H9 (cell line): ENCODE measurements at regions not wholly inside any gene's neighbourhood (a gene's known extent, or its start where the extent isn't known, plus 50 kb on each side); places are given as distances from the start of the nearest gene placed in this dataset.

Experiments
- DNase-seq: peaks from one replicate; pipeline ENCODE4 v3.0.0-alpha.2; 2017
- H2AFZ ChIP-seq: one replicate; pipeline ENCODE4 v1.6.1; 2013; ENCODE audit warnings: mild to moderate bottlenecking, low read length, control low read depth, moderate library complexity
- H2AK5ac ChIP-seq: 2 replicates; pipeline ENCODE4 v1.6.1; 2013; ENCODE audit warnings: low read length, control low read depth, mixed read lengths; ENCODE audit not compliant: insufficient read length
- H2BK120ac ChIP-seq: one replicate; pipeline ENCODE4 v1.6.1; 2013; ENCODE audit warnings: low read depth, mild to moderate bottlenecking, low read length, control low read depth, inconsistent platforms; ENCODE audit not compliant: poor library complexity, severe bottlenecking
- H2BK12ac ChIP-seq: 2 replicates; pipeline ENCODE4 v1.6.1; 2013; ENCODE audit warnings: low read length, control low read depth, mixed read lengths, low read depth; ENCODE audit not compliant: insufficient read length
- H2BK15ac ChIP-seq: 2 replicates; pipeline ENCODE4 v1.6.1; 2013; ENCODE audit warnings: low read depth, low read length, control low read depth
- H2BK20ac ChIP-seq: one replicate; pipeline ENCODE4 v1.6.1; 2013; ENCODE audit warnings: low read depth, mild to moderate bottlenecking, low read length, control low read depth, inconsistent platforms; ENCODE audit not compliant: poor library complexity, severe bottlenecking
- H2BK5ac ChIP-seq: 2 replicates; pipeline ENCODE4 v1.6.1; 2013; ENCODE audit warnings: low read length, control low read depth, mixed read lengths; ENCODE audit not compliant: insufficient read length
- H3K14ac ChIP-seq: 2 replicates; pipeline ENCODE4 v1.6.1; 2013; ENCODE audit warnings: low read length, control low read depth; ENCODE audit not compliant: insufficient read depth
- H3K18ac ChIP-seq: 2 replicates; pipeline ENCODE4 v1.6.1; 2013; ENCODE audit warnings: low read depth, mild to moderate bottlenecking, mixed read lengths, low read length, control low read depth; ENCODE audit not compliant: insufficient read length
- H3K23ac ChIP-seq: 2 replicates; pipeline ENCODE4 v1.6.1; 2013; ENCODE audit warnings: low read length, control low read depth, mixed read lengths, low read depth; ENCODE audit not compliant: insufficient read length
- H3K23me2 ChIP-seq: 2 replicates; pipeline ENCODE4 v1.6.1; 2013; ENCODE audit warnings: low read depth, mild to moderate bottlenecking, mixed read lengths, low read length, control low read depth; ENCODE audit not compliant: insufficient read length, poor library complexity, severe bottlenecking
- H3K27ac ChIP-seq: 2 replicates; pipeline ENCODE4 v1.5.1; 2013; ENCODE audit warnings: low read length, control low read depth, mixed read lengths, low read depth; ENCODE audit not compliant: insufficient read length
- H3K27me3 ChIP-seq: 2 replicates; pipeline ENCODE4 v1.6.1; 2013; ENCODE audit warnings: low read length, control low read depth, inconsistent platforms; ENCODE audit not compliant: insufficient read depth
- H3K4ac ChIP-seq: 2 replicates; pipeline ENCODE4 v1.6.1; 2013; ENCODE audit warnings: low read depth, mild to moderate bottlenecking, control low read depth, inconsistent platforms, low read length, moderate library complexity
- H3K4me1 ChIP-seq: 2 replicates; pipeline ENCODE4 v1.6.1; 2013; ENCODE audit warnings: low read length, control low read depth, inconsistent platforms; ENCODE audit not compliant: insufficient read depth
- H3K4me2 ChIP-seq: 2 replicates; pipeline ENCODE4 v1.6.1; 2013; ENCODE audit warnings: low read length, control low read depth, mixed read lengths; ENCODE audit not compliant: insufficient read length, insufficient read depth
- H3K56ac ChIP-seq: 2 replicates; pipeline ENCODE4 v1.6.1; 2013; ENCODE audit warnings: low read depth, mild to moderate bottlenecking, mixed read lengths, low read length, control low read depth; ENCODE audit not compliant: insufficient read length
- H3K79me1 ChIP-seq: 2 replicates; pipeline ENCODE4 v1.6.1; 2013; ENCODE audit warnings: low read depth, mild to moderate bottlenecking, moderate library complexity, low read length, control low read depth, inconsistent platforms; ENCODE audit not compliant: insufficient read depth, poor library complexity, severe bottlenecking
- H3K79me2 ChIP-seq: 2 replicates; pipeline ENCODE4 v1.6.1; 2013; ENCODE audit warnings: low read length, control low read depth, inconsistent platforms; ENCODE audit not compliant: insufficient read depth
- H3K9ac ChIP-seq: 2 replicates; pipeline ENCODE4 v1.6.1; 2013; ENCODE audit warnings: low read length, control low read depth, mixed read lengths; ENCODE audit not compliant: insufficient read length; ENCODE audit errors: extremely low read depth
- H3K9me3 ChIP-seq: one replicate; pipeline ENCODE4 v1.6.1; 2013; ENCODE audit warnings: low read depth, low read length, inconsistent platforms; ENCODE audit not compliant: control insufficient read depth
- H3T11ph ChIP-seq: one replicate; pipeline ENCODE4 v1.6.1; 2013; ENCODE audit warnings: mild to moderate bottlenecking, low read length, control low read depth, inconsistent platforms
- H4K20me1 ChIP-seq: one replicate; pipeline ENCODE4 v1.6.1; 2013; ENCODE audit not compliant: control insufficient read depth, insufficient read length, insufficient read depth
- H4K5ac ChIP-seq: 2 replicates; pipeline ENCODE4 v1.6.1; 2013; ENCODE audit warnings: low read depth, mild to moderate bottlenecking, mixed read lengths, low read length, control low read depth; ENCODE audit not compliant: insufficient read length
- H4K8ac ChIP-seq: replicated peaks from 2 replicates; pipeline ENCODE4 v1.6.1; 2013; ENCODE audit warnings: low read length, control low read depth, mixed read lengths, low read depth; ENCODE audit not compliant: insufficient read length
- H4K91ac ChIP-seq: 2 replicates; pipeline ENCODE4 v1.6.1; 2013; ENCODE audit warnings: low read depth, mild to moderate bottlenecking, moderate library complexity, mixed read lengths, low read length, control low read depth; ENCODE audit not compliant: insufficient read length
- H3K27ac Mint-ChIP-seq, 3 experiments: 2 replicates in 2 of 3; 3 replicates in 1 of 3; pipeline ENCODE4 v1.8.0; 2020 to 2021; ENCODE audit warnings: mixed read lengths in 3 of 3, mild to moderate bottlenecking in 1 of 3, moderate library complexity in 1 of 3
- H3K27me3 Mint-ChIP-seq: 2 replicates; pipeline ENCODE4 v1.8.0; 2021; ENCODE audit warnings: low read depth, mild to moderate bottlenecking, moderate library complexity, mixed read lengths
- H3K36me3 Mint-ChIP-seq, 3 experiments: 2 replicates in 2 of 3; 3 replicates in 1 of 3; pipeline ENCODE4 v1.8.0; 2020 to 2021; ENCODE audit warnings: low read depth in 3 of 3, mixed read lengths in 3 of 3; ENCODE audit not compliant: insufficient read depth in 1 of 3
- H3K4me1 Mint-ChIP-seq, 2 experiments: 2 replicates each; pipeline ENCODE4 v1.8.0; 2020; ENCODE audit warnings: mixed read lengths in 2 of 2
- H3K4me3 Mint-ChIP-seq, 2 experiments: 2 replicates in 1 of 2; 3 replicates in 1 of 2; pipeline ENCODE4 v1.8.0; 2020 to 2021; ENCODE audit warnings: mild to moderate bottlenecking in 2 of 2, mixed read lengths in 2 of 2, moderate library complexity in 1 of 2
- H3K9me3 Mint-ChIP-seq, 2 experiments: 2 replicates in 1 of 2; 3 replicates in 1 of 2; pipeline ENCODE4 v1.8.0; 2020; ENCODE audit warnings: mild to moderate bottlenecking in 2 of 2, mixed read lengths in 2 of 2, moderate library complexity in 1 of 2
- WGBS: extraction: QIAGEN DNeasy Blood & Tissue Kit; methylation state at CpG from one replicate; pipeline ENCODE4 v1.1.7; 2013; ENCODE audit warnings: missing lambda C conversion rate, low lambda C conversion rate, mixed read lengths; ENCODE audit not compliant: insufficient read length; ENCODE audit errors: extremely low coverage; 5-methylcytosine and 5-hydroxymethylcytosine counted together
- TF ChIP-seq, protein P1 (sequence below): fragments of 200-600 bp; sonication (generic); conservative IDR thresholded peaks from 3 replicates; pipeline ENCODE4 v1.8.0; 2021; ENCODE audit warnings: antibody characterized with exemption, mild to moderate bottlenecking

DNA sequence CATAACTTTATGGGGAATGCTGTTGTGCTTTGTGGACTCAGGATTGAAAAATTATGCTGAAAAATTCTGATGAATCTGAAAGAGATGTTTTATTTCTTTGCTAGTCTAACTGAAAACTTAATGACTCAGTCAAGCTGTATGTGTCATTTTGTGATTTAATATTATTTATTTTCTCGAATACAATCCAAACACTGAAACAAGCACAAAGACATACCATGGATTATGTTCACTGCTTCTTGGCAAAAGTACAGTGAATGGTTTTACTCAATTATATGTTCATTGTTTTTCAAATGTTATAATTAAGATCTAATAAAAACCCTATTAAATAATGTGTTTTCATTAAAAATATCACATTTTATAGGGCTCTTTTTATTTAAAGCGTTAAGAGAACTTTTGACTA is 330.6 kb upstream of the EPHA7 start:
- H2BK20ac ChIP-seq, result no peak overlapping the region
- H4K5ac ChIP-seq, result no peak overlapping the region
- no peak overlapping the region for H4K8ac ChIP-seq
- H4K91ac ChIP-seq, result no peak overlapping the region
- DNase-seq, result no peak
- no peak overlapping the region for H2AFZ ChIP-seq
- H3K23me2 ChIP-seq, result no peaks in the 10 kb centered on the region
- no peak overlapping the region for H2AK5ac ChIP-seq
- no peak overlapping the region for H3K18ac ChIP-seq
- no peaks in the 10 kb centered on the region for H3K79me2 ChIP-seq
- no peaks in the 10 kb centered on the region for H3K4me1 ChIP-seq
- no peak overlapping the region for H3K23ac ChIP-seq
- no peak overlapping the region for H3K27ac Mint-ChIP-seq
- H3K9ac ChIP-seq, result no peak overlapping the region
- H3K4me1 Mint-ChIP-seq, result peaks cover 2 to 8% of the 10 kb centered on the region in 2 experiments; a peak in 1 of 4 replicates
- no peaks in the 10 kb centered on the region for H3K36me3 Mint-ChIP-seq
- no peak overlapping the region for H3K14ac ChIP-seq
- H3K4me3 Mint-ChIP-seq, result no peak overlapping the region
- H3K4me2 ChIP-seq, result no peak overlapping the region
- no peak overlapping the region for H3K56ac ChIP-seq
- WGBS, result no CpG with 5 or more reads among the region's 2 CpGs
- TF ChIP-seq, protein P1, sequence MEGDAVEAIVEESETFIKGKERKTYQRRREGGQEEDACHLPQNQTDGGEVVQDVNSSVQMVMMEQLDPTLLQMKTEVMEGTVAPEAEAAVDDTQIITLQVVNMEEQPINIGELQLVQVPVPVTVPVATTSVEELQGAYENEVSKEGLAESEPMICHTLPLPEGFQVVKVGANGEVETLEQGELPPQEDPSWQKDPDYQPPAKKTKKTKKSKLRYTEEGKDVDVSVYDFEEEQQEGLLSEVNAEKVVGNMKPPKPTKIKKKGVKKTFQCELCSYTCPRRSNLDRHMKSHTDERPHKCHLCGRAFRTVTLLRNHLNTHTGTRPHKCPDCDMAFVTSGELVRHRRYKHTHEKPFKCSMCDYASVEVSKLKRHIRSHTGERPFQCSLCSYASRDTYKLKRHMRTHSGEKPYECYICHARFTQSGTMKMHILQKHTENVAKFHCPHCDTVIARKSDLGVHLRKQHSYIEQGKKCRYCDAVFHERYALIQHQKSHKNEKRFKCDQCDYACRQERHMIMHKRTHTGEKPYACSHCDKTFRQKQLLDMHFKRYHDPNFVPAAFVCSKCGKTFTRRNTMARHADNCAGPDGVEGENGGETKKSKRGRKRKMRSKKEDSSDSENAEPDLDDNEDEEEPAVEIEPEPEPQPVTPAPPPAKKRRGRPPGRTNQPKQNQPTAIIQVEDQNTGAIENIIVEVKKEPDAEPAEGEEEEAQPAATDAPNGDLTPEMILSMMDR, result no peak
- H2BK15ac ChIP-seq, result no peak overlapping the region
- peaks cover 2% of the 10 kb centered on the region; the same call in 1 of the 2 replicates for H3K27me3 Mint-ChIP-seq
- H3K79me1 ChIP-seq, result no peaks in the 10 kb centered on the region
- no peaks in the 10 kb centered on the region for H3K9me3 ChIP-seq
- no peaks in the 10 kb centered on the region for H3K27me3 ChIP-seq
- no peak overlapping the region for H2BK5ac ChIP-seq
- H2BK120ac ChIP-seq, result no peak overlapping the region
- H4K20me1 ChIP-seq, result no peaks in the 10 kb centered on the region
- H3K4ac ChIP-seq, result no peak overlapping the region
- no peak overlapping the region for H2BK12ac ChIP-seq
- H3K9me3 Mint-ChIP-seq, result no peaks in the 10 kb centered on the region
- no peak overlapping the region for H3T11ph ChIP-seq
- H3K27ac ChIP-seq, result no peak overlapping the region
